ENCODE measurements at regions not wholly inside any gene's neighbourhood (a gene's known extent, or its start where the extent isn't known, plus 50 kb on each side); places are given as distances from the start of the nearest gene placed in this dataset.
"Not testable (repeated sequence)": the region's sequence is repeated elsewhere in the genome, so short reads cannot be mapped to it uniquely, and the experiment has no call there.

DNA sequence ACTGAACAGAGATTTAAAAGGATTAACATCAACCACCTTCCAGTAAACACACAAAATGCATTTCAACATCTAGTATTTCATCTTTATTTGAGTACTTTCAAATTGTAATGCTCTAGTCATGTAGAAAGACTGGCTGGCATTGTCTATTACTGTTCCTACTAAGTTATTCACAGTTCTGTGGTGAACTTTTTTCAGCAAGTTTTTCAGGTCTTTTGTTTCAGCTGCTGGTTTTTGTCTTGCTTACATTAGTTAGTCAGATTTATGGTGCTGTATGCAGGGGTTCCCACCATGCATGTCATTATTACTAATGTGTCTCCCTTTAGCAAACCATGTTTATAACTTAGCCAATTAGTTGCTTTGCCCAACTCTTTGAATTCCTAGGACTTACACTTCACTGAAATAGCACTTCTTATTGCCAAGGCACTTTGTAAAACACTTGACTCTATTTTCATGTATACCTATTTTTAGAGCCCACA is 253.4 kb upstream of the KITLG start:
- H3K27me3 ChIP-seq (ENCODE audit: control insufficient read depth, low read length) = no peaks in the 10 kb centered on the region

DNA sequence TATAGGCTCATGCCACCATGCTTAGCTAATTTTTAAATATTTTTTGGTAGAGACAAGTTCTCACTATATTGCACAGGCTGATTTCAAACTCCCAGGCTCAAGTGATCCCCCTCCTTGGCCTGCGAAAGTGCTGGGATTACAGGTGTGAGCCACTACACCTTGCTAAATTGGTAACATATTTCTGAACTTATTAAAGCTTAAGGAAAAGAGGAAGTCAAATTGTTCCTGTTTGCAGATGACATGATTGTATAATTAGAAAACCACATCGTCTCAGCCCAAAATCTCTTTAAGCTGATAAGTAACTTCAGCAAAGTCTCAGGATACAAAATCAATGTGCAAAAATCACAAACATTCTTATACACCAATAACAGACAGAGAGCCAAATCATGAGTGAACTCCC is 248.3 kb upstream of the KITLG start:
- H3K9me2 ChIP-seq (replicated peaks; ENCODE audit: control insufficient read depth, low read length); H3F3A ChIP-seq (ENCODE audit: control insufficient read depth, insufficient read depth); H3K4me1 ChIP-seq (ENCODE audit: control insufficient read depth, low read length); H3K27ac ChIP-seq (ENCODE audit: low read depth, low read length); H3K27me3 ChIP-seq (ENCODE audit: control insufficient read depth, low read length); H3K9me3 ChIP-seq (ENCODE audit: control insufficient read depth, insufficient read depth, low read length); H4K20me1 ChIP-seq (ENCODE audit: control insufficient read depth, insufficient read depth, low read depth, low read length); H3K79me2 ChIP-seq (ENCODE audit: control insufficient read depth, low read length); H3K4me2 ChIP-seq (ENCODE audit: low read length); H3K4me3 ChIP-seq (ENCODE audit: low read length); H3K36me3 ChIP-seq (ENCODE audit: control insufficient read depth, low read length): not testable (repeated sequence)

More for the DNA sequence above, 253.4 kb upstream of the KITLG start:
- no peak for TF ChIP-seq EZH2phosphoT487 (IDR thresholded peaks at IDR 0.05; ENCODE audit: borderline replicate concordance, low read length)
- no peak overlapping the region for H3K27ac ChIP-seq (ENCODE audit: low read depth, low read length)
- no peaks in the 10 kb centered on the region for H3K9me2 ChIP-seq (replicated peaks; ENCODE audit: control insufficient read depth, low read length)
- H4K20me1 ChIP-seq (ENCODE audit: control insufficient read depth, insufficient read depth, low read depth, low read length) = no peaks in the 10 kb centered on the region
- no peaks in the 10 kb centered on the region for H3K79me2 ChIP-seq (ENCODE audit: control insufficient read depth, low read length)
- no peak overlapping the region for H3K4me2 ChIP-seq (ENCODE audit: low read length)
- no peaks in the 10 kb centered on the region for H3K4me1 ChIP-seq (ENCODE audit: control insufficient read depth, low read length)
- no peak overlapping the region for H3K4me3 ChIP-seq (ENCODE audit: low read length)
- no peaks in the 10 kb centered on the region for H3F3A ChIP-seq (ENCODE audit: control insufficient read depth, insufficient read depth)
- no peaks in the 10 kb centered on the region for H3K36me3 ChIP-seq (ENCODE audit: control insufficient read depth, low read length)
- no peaks in the 10 kb centered on the region for H3K9me3 ChIP-seq (ENCODE audit: control insufficient read depth, insufficient read depth, low read length)

DNA sequence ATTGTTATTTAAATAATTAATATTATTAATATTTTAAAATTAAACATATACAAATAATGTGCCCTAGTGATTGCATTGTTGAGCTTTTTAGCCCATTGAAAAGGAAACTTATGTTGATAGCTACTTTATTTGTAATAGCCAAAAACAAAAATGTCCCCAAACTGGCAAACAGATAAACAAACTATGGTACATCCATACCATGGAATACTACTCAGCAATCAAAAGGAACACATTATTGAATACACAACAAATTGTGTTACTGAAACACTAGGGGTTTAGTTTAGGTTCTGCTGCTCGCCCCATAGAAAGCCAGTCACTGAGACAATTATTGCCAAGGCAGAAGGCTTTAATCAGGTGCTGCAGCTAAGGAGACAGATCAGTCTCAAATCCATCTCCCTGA is 239.7 kb upstream of the KITLG start:
- no peaks in the 10 kb centered on the region for H3K79me2 ChIP-seq (ENCODE audit: control insufficient read depth, low read length)
- H3K4me2 ChIP-seq (ENCODE audit: low read length) = no peak overlapping the region
- TF ChIP-seq, protein P1, sequence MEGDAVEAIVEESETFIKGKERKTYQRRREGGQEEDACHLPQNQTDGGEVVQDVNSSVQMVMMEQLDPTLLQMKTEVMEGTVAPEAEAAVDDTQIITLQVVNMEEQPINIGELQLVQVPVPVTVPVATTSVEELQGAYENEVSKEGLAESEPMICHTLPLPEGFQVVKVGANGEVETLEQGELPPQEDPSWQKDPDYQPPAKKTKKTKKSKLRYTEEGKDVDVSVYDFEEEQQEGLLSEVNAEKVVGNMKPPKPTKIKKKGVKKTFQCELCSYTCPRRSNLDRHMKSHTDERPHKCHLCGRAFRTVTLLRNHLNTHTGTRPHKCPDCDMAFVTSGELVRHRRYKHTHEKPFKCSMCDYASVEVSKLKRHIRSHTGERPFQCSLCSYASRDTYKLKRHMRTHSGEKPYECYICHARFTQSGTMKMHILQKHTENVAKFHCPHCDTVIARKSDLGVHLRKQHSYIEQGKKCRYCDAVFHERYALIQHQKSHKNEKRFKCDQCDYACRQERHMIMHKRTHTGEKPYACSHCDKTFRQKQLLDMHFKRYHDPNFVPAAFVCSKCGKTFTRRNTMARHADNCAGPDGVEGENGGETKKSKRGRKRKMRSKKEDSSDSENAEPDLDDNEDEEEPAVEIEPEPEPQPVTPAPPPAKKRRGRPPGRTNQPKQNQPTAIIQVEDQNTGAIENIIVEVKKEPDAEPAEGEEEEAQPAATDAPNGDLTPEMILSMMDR (IDR thresholded peaks at IDR 0.05; ENCODE audit: low read depth, low read length, poor library complexity, severe bottlenecking) = no peak
- TF ChIP-seq EZH2phosphoT487 (IDR thresholded peaks at IDR 0.05; ENCODE audit: borderline replicate concordance, low read length) = no peak
- no peaks in the 10 kb centered on the region for H3K4me1 ChIP-seq (ENCODE audit: control insufficient read depth, low read length)
- no peaks in the 10 kb centered on the region for H3K27me3 ChIP-seq (ENCODE audit: control insufficient read depth, low read length)
- no peaks in the 10 kb centered on the region for H3F3A ChIP-seq (ENCODE audit: control insufficient read depth, insufficient read depth)
- no peaks in the 10 kb centered on the region for H3K9me2 ChIP-seq (replicated peaks; ENCODE audit: control insufficient read depth, low read length)
- H3K4me3 ChIP-seq (ENCODE audit: low read length) = no peak overlapping the region
- no peak overlapping the region for H3K27ac ChIP-seq (ENCODE audit: low read depth, low read length)
- no peaks in the 10 kb centered on the region for H4K20me1 ChIP-seq (ENCODE audit: control insufficient read depth, insufficient read depth, low read depth, low read length)
- no peaks in the 10 kb centered on the region for H3K9me3 ChIP-seq (ENCODE audit: control insufficient read depth, insufficient read depth, low read length)
- H3K36me3 ChIP-seq (ENCODE audit: control insufficient read depth, low read length) = no peaks in the 10 kb centered on the region

GRCh38 chr12:88816201-88816600 is 235.9 kb upstream of the KITLG start:
- H3K79me2 ChIP-seq (ENCODE audit: control insufficient read depth, low read length) = no peaks in the 10 kb centered on the region
- no peaks in the 10 kb centered on the region for H3K36me3 ChIP-seq (ENCODE audit: control insufficient read depth, low read length)
- H3K9me2 ChIP-seq (replicated peaks; ENCODE audit: control insufficient read depth, low read length) = no peaks in the 10 kb centered on the region
- no peaks in the 10 kb centered on the region for H3K27me3 ChIP-seq (ENCODE audit: control insufficient read depth, low read length)
- H4K20me1 ChIP-seq (ENCODE audit: control insufficient read depth, insufficient read depth, low read depth, low read length) = no peaks in the 10 kb centered on the region
- no peak for TF ChIP-seq EZH2phosphoT487 (IDR thresholded peaks at IDR 0.05; ENCODE audit: borderline replicate concordance, low read length)
- TF ChIP-seq, protein P1 (IDR thresholded peaks at IDR 0.05; ENCODE audit: low read depth, low read length, poor library complexity, severe bottlenecking) = no peak
- no peaks in the 10 kb centered on the region for H3K4me1 ChIP-seq (ENCODE audit: control insufficient read depth, low read length)
- no peak overlapping the region for H3K27ac ChIP-seq (ENCODE audit: low read depth, low read length)
- no peaks in the 10 kb centered on the region for H3F3A ChIP-seq (ENCODE audit: control insufficient read depth, insufficient read depth)
- no peaks in the 10 kb centered on the region for H3K9me3 ChIP-seq (ENCODE audit: control insufficient read depth, insufficient read depth, low read length)
- H3K4me3 ChIP-seq (ENCODE audit: low read length) = no peak overlapping the region
- no peak overlapping the region for H3K4me2 ChIP-seq (ENCODE audit: low read length)

Measured in DOHH2 (cell line).